GM18909 (cell line): ENCODE measurements at regions not wholly inside any gene's neighbourhood (a gene's known extent, or its start where the extent isn't known, plus 50 kb on each side); places are given as distances from the start of the nearest gene placed in this dataset.
A peak's percentile ranks its signal among the peaks of the same experiment; 100 is the strongest.
"Not testable (repeated sequence)": the region's sequence is repeated elsewhere in the genome, so short reads cannot be mapped to it uniquely, and the experiment has no call there.

ENCODE experiments used
- ATAC-seq: cut with Tn5 transposase; IDR thresholded peaks from one replicate; pipeline ENCODE4 v1.9.1; 2021; ENCODE audit warnings: mild to moderate bottlenecking; ENCODE audit not compliant: unreplicated experiment, poor library complexity

- ATAC-seq: no peak
These were observed 157.3 kb upstream of the BET1 start for GRCh38 chr7:94161476-94161875.

- ATAC-seq: no peak
These were observed 165.5 kb upstream of the BET1 start for GRCh38 chr7:94169682-94170081.

- peak; percentile 93 for ATAC-seq
These were observed 166.7 kb upstream of the BET1 start for GRCh38 chr7:94170836-94171235.

GRCh38 chr7:94173436-94173835, 169.3 kb upstream of the BET1 start:
- ATAC-seq: no peak

GRCh38 chr7:94174375-94174774, 170.2 kb upstream of the BET1 start:
- no peak for ATAC-seq

GRCh38 chr7:94174956-94175355, 170.8 kb upstream of the BET1 start:
- no peak for ATAC-seq

GRCh38 chr7:94176694-94177200, 172.6 kb upstream of the BET1 start:
- ATAC-seq: no peak

- no peak for ATAC-seq
These were observed 173.3 kb upstream of the BET1 start for GRCh38 chr7:94177441-94177840.

- ATAC-seq: peak; percentile 95
These were observed 174.1 kb upstream of the BET1 start for GRCh38 chr7:94178230-94178629.

- no peak for ATAC-seq
These were observed 175.3 kb upstream of the BET1 start for GRCh38 chr7:94179466-94179865.

GRCh38 chr7:94182066-94182465, 177.9 kb upstream of the BET1 start:
- no peak for ATAC-seq

GRCh38 chr7:94182721-94183120, 178.6 kb upstream of the BET1 start:
- no peak for ATAC-seq

- ATAC-seq: no peak
These were observed 179.2 kb upstream of the BET1 start for GRCh38 chr7:94183289-94183749.

- ATAC-seq: no peak
These were observed 179.7 kb upstream of the BET1 start for GRCh38 chr7:94183891-94184290.

GRCh38 chr7:94188350-94188749, 184.2 kb upstream of the BET1 start:
- no peak for ATAC-seq

GRCh38 chr7:94190599-94191061, 186.5 kb upstream of the BET1 start:
- ATAC-seq: no peak

GRCh38 chr7:94194426-94194825, 190.3 kb upstream of the BET1 start:
- not testable (repeated sequence) for ATAC-seq

GRCh38 chr7:94195201-94195600, 191.0 kb upstream of the BET1 start:
- ATAC-seq: no peak

GRCh38 chr7:94195813-94196212, 191.7 kb upstream of the BET1 start:
- ATAC-seq: no peak

- ATAC-seq: no peak
These were observed 189.2 kb upstream of the COL1A2 start for GRCh38 chr7:94205529-94205928.

- ATAC-seq: no peak
These were observed 188.4 kb upstream of the COL1A2 start for GRCh38 chr7:94206295-94206694.

- no peak for ATAC-seq
These were observed 182.5 kb upstream of the COL1A2 start for GRCh38 chr7:94212160-94212559.
